ENCODE measurements at regions not wholly inside any gene's neighbourhood (a gene's known extent, or its start where the extent isn't known, plus 50 kb on each side); places are given as distances from the start of the nearest gene placed in this dataset.

GRCh38 chr3:135497979-135498378 lies 467.5 kb upstream of the PPP2R3A start:
- Histone ChIP-seq H2AFZ (replicated peaks; ENCODE audit: low read length, poor library complexity) (no peak overlapping the region), H2BK15ac (ENCODE audit: low read depth, low read length) (no peak overlapping the region), H3K23ac (ENCODE audit: low read depth, low read length) (no peak overlapping the region), H2BK120ac (ENCODE audit: low read depth, low read length) (no peak overlapping the region), H3K4me1 (ENCODE audit: control insufficient read depth, insufficient read depth, low read length) (no peaks in the 10 kb centered on the region), H3K9ac (ENCODE audit: low read depth, low read length) (no peak overlapping the region), H3K27me3 (ENCODE audit: control insufficient read depth, insufficient read depth, low read length) (peaks cover 3% of the 10 kb centered on the region; the same call in 1 of the 2 replicates), H3K14ac (replicated peaks; ENCODE audit: low read depth, low read length) (no peak overlapping the region), H3K4ac (ENCODE audit: low read depth, low read length) (no peak overlapping the region), H4K91ac (ENCODE audit: insufficient read depth, low read depth, low read length) (no peak overlapping the region), H4K5ac (ENCODE audit: low read depth, low read length) (no peak overlapping the region), H2AK5ac (ENCODE audit: low read depth, low read length) (no peak overlapping the region), H4K20me1 (ENCODE audit: insufficient read depth, low read length) (no peaks in the 10 kb centered on the region), H3K18ac (ENCODE audit: low read depth, low read length) (no peak overlapping the region), H3K79me1 (ENCODE audit: low read depth in 1 of 2, low read length in 2 of 2) (no peaks in the 10 kb centered on the region), H4K8ac (ENCODE audit: low read depth in 2 of 2, low read length in 2 of 2) (no peak overlapping the region), H2BK20ac (ENCODE audit: low read depth, low read length) (no peak overlapping the region), H3K36me3 (ENCODE audit: control insufficient read depth, insufficient read depth, low read length) (no peaks in the 10 kb centered on the region), H2AK9ac (replicated peaks; ENCODE audit: low read depth, low read length, poor library complexity) (no peak overlapping the region), H3K9me3 (ENCODE audit: control insufficient read depth, insufficient read depth, low read length) (no peaks in the 10 kb centered on the region), H3K56ac (ENCODE audit: extremely low read depth, insufficient read depth, low read length) (no peak overlapping the region), H3K9me1 (ENCODE audit: insufficient read depth, low read length) (no peaks in the 10 kb centered on the region), H3K4me2 (ENCODE audit: low read depth, low read length) (no peak overlapping the region), H3K4me3 (ENCODE audit: insufficient read depth, low read depth, low read length) (no peak overlapping the region), H2BK5ac (ENCODE audit: low read depth, low read length, poor library complexity, severe bottlenecking) (no peak overlapping the region), H3K27ac (ENCODE audit: insufficient read depth, low read length) (no peak overlapping the region)
- in situ Hi-C loops (cut with MboI; ENCODE audit: low sequenced_read_pairs), result no loop called here
- no TSS peak for BruUV-seq (replicated peaks)
- WGBS, 2 experiments (ENCODE audit: extremely low coverage in 2 of 2, insufficient read length in 1 of 2), result 52% methylated on average over 4 of the region's 5 CpGs; no CpG with 5 or more reads in 1 of the 2 experiments
- ChIA-PET POLR2A (ENCODE audit: unreplicated experiment) (no interaction called here), CTCF (no interaction called here)
- DNase-seq (no peak), ATAC-seq (ENCODE audit: low read depth) (no peak)
- intact Hi-C loops (cut with micrococcal nuclease), result no loop called here
- dilution Hi-C loops (cut with HindIII; ENCODE audit: low sequenced_read_pairs, unreplicated experiment), result no loop called here
- no peak for TF ChIP-seq MXI1 (IDR thresholded peaks at IDR 0.05; ENCODE audit: borderline replicate concordance, low read depth, low read length)
- no peak for TF ChIP-seq RFX5 (IDR thresholded peaks at IDR 0.05; ENCODE audit: low read depth, low read length)
- no peak for TF ChIP-seq MAFK (IDR thresholded peaks at IDR 0.05; ENCODE audit: low read depth, low read length)
- TF ChIP-seq USF2 (IDR thresholded peaks at IDR 0.05; ENCODE audit: low read depth, low read length), result no peak
- no peak for TF ChIP-seq MAZ (IDR thresholded peaks at IDR 0.05; ENCODE audit: borderline replicate concordance, low read depth, low read length)
- TF ChIP-seq RAD21 (IDR thresholded peaks at IDR 0.05; ENCODE audit: low read length), result no peak
- TF ChIP-seq ELK1 (IDR thresholded peaks at IDR 0.05; ENCODE audit: borderline replicate concordance, low read depth, low read length), result no peak
- no peak for TF ChIP-seq FOS (IDR thresholded peaks at IDR 0.05; ENCODE audit: low read depth, low read length)
- no peak for TF ChIP-seq POLR2A (IDR thresholded peaks at IDR 0.05; ENCODE audit: low read depth, low read length)
- no peak for TF ChIP-seq CHD1 (IDR thresholded peaks at IDR 0.05; ENCODE audit: low read depth, low read length)
- no peak for TF ChIP-seq CTCF (conservative IDR thresholded peaks at IDR 0.05; ENCODE audit: low read depth, low read length)
- TF ChIP-seq BHLHE40 (IDR thresholded peaks at IDR 0.05; ENCODE audit: low read depth, low read length), result no peak
- TF ChIP-seq RCOR1 (IDR thresholded peaks at IDR 0.05; ENCODE audit: insufficient replicate concordance, low read length), result no peak
- TF ChIP-seq CEBPB (IDR thresholded peaks at IDR 0.05; ENCODE audit: low read depth, low read length), result no peak
- TF ChIP-seq SMC3 (IDR thresholded peaks at IDR 0.05; ENCODE audit: low read depth, low read length), result no peak
- no peak for TF ChIP-seq NFE2L2 (IDR thresholded peaks at IDR 0.05; ENCODE audit: low read depth, low read length)
